ENCODE measurements at regions not wholly inside any gene's neighbourhood (a gene's known extent, or its start where the extent isn't known, plus 50 kb on each side); places are given as distances from the start of the nearest gene placed in this dataset.

DNA sequence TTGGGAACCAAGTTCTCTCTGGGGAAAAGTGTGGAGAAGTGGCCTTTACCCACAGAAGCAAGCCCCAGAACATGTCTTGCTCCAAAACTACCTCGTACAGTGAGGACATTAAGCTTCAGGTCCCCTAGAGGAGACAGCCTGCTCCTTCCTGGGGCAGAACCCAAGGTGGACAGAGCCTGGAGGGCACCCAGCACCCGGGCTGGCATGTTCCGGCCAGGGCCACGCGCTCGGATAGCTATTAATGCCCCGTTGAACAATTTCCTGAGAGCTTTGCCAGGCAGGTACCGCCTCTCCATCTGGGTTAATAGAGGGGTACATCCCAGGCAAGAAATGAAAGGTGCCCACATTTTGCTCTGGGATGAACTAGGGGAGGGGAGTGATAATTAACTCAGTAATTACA lies 169.0 kb upstream of the GRK3 start:
- Histone ChIP-seq H2AK5ac (ENCODE audit: low read depth, low read length) (no peak overlapping the region), H4K5ac (ENCODE audit: low read depth, low read length) (no peak overlapping the region), H3K56ac (ENCODE audit: extremely low read depth, insufficient read depth, low read length) (no peak overlapping the region), H3K9me3 (ENCODE audit: control insufficient read depth, insufficient read depth, low read length) (no peaks in the 10 kb centered on the region), H3K27me3 (ENCODE audit: control insufficient read depth, insufficient read depth, low read length) (no peaks in the 10 kb centered on the region), H3K9ac (ENCODE audit: low read depth, low read length) (no peak overlapping the region), H3K4ac (ENCODE audit: low read depth, low read length) (no peak overlapping the region), H3K79me1 (ENCODE audit: low read depth in 1 of 2, low read length in 2 of 2) (peaks cover 42 to 80% of the 10 kb centered on the region in 2 experiments), H3K27ac (ENCODE audit: insufficient read depth, low read length) (no peak overlapping the region), H4K20me1 (ENCODE audit: insufficient read depth, low read length) (peaks cover 91% of the 10 kb centered on the region), H3K18ac (ENCODE audit: low read depth, low read length) (no peak overlapping the region), H2BK5ac (ENCODE audit: low read depth, low read length, poor library complexity, severe bottlenecking) (no peak overlapping the region), H2AK9ac (replicated peaks; ENCODE audit: low read depth, low read length, poor library complexity) (no peak overlapping the region), H3K36me3 (ENCODE audit: control insufficient read depth, insufficient read depth, low read length) (0 out of 2 replicates have a peak, but pooled peaks cover 1% of the 10 kb centered on the region), H4K91ac (ENCODE audit: insufficient read depth, low read depth, low read length) (no peak overlapping the region), H2BK120ac (ENCODE audit: low read depth, low read length) (no peak overlapping the region), H2AFZ (replicated peaks; ENCODE audit: low read length, poor library complexity) (no peak overlapping the region), H2BK20ac (ENCODE audit: low read depth, low read length) (no peak overlapping the region), H3K4me3 (ENCODE audit: insufficient read depth, low read depth, low read length) (no peak overlapping the region), H3K9me1 (ENCODE audit: insufficient read depth, low read length) (peaks cover 17% of the 10 kb centered on the region; the same call in 1 of the 2 replicates), H4K8ac (ENCODE audit: low read depth in 2 of 2, low read length in 2 of 2) (no peak overlapping the region), H2BK15ac (ENCODE audit: low read depth, low read length) (no peak overlapping the region), H3K4me1 (ENCODE audit: control insufficient read depth, insufficient read depth, low read length) (peaks cover 1% of the 10 kb centered on the region; the same call in 1 of the 2 replicates), H3K14ac (replicated peaks; ENCODE audit: low read depth, low read length) (no peak overlapping the region), H3K23ac (ENCODE audit: low read depth, low read length) (no peak overlapping the region), H3K4me2 (ENCODE audit: low read depth, low read length) (no peak overlapping the region)
- ATAC-seq (ENCODE audit: low read depth) (no peak), DNase-seq (no peak)
- BruUV-seq (replicated peaks), result no TSS peak
- CTCF ChIA-PET, result no interaction called here
- dilution Hi-C loops (cut with HindIII; ENCODE audit: low sequenced_read_pairs, unreplicated experiment) (no loop called here), in situ Hi-C loops (cut with MboI; ENCODE audit: low sequenced_read_pairs) (no loop called here), intact Hi-C loops (cut with micrococcal nuclease) (no loop called here)
- POLR2A ChIA-PET (ENCODE audit: unreplicated experiment), result no interaction called here
- WGBS, 2 experiments (ENCODE audit: extremely low coverage in 2 of 2, insufficient read length in 1 of 2), result 97% methylated on average over 6 of the region's 8 CpGs; no CpG with 5 or more reads in 1 of the 2 experiments
- TF ChIP-seq SMC3 (IDR thresholded peaks at IDR 0.05; ENCODE audit: low read depth, low read length) (no peak), RCOR1 (IDR thresholded peaks at IDR 0.05; ENCODE audit: insufficient replicate concordance, low read length) (no peak), NFE2L2 (IDR thresholded peaks at IDR 0.05; ENCODE audit: low read depth, low read length) (no peak), FOS (IDR thresholded peaks at IDR 0.05; ENCODE audit: low read depth, low read length) (no peak), RAD21 (IDR thresholded peaks at IDR 0.05; ENCODE audit: low read length) (no peak), ELK1 (IDR thresholded peaks at IDR 0.05; ENCODE audit: borderline replicate concordance, low read depth, low read length) (no peak), MAFK (IDR thresholded peaks at IDR 0.05; ENCODE audit: low read depth, low read length) (no peak), MXI1 (IDR thresholded peaks at IDR 0.05; ENCODE audit: borderline replicate concordance, low read depth, low read length) (no peak)

All from IMR-90 (cell line).